HuH-7.5 (cell line): ENCODE measurements at regions not wholly inside any gene's neighbourhood (a gene's known extent, or its start where the extent isn't known, plus 50 kb on each side); places are given as distances from the start of the nearest gene placed in this dataset.
"Not testable (repeated sequence)": the region's sequence is repeated elsewhere in the genome, so short reads cannot be mapped to it uniquely, and the experiment has no call there.

ENCODE experiments used
- DNase-seq: peaks from one replicate; pipeline ENCODE4 v3.0.0; 2011; ENCODE audit warnings: low spot score

DNA sequence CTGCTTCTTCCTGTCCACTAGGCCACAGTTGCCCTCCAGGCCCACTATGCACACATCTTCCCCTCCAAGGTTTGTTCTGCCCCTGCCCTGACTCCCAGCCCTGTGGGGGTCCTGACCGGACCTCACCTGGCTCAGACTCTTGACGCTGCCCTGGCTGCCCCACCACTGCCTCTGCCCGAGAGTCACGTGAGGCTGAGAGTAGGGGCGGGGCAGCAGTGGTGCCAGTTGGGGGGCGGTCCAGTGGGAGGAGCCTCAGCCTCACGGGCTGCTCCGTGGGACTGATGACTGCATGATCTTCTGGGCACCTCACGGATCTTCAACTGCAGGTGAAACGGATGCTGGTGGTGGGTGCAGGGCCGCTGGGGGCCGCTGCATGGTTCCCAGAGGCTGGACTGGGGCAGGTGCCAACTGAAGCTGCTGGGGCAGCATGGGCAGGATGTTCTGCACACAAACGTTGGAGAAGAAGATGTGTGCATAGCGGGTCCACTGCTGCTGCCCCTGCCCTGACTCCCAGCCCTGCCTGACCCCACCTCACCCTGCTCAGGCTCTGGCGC, 77.6 kb downstream of the HHIPL2 start:
- DNase-seq: not testable (repeated sequence)

DNA sequence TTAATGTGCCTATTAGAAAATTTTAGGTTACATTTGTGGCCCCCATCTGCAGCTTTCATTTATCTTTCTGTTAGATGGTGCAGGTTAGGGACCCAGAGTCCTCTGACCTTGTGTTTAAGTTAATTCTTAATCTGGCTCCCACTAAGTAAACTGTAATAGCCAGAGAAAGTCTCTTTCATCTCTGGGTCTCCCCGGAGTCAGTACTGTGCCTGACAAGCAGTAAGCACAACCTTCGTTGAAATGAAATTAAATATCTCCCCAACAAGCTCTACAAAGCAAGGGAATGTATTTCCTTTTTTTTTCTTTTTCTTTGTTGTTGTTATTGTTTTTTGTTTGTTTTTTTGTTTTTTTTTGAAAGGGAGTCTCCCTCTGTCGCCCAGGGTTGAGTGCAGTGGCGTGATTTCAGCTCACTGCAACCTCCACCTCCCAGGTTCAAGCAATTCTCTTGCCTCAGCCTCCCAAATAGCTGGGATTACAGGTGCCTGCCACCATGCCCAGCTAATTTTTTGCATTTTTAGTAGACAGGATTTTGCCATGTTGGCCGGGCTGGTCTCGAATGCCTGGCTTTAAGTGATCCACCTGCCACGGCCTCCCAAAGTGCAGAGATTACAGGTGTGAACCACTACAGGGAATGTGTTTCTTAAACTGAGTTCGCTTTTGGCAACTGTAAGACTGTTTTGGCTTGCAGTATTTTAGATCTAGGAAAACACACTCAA, 81.6 kb downstream of the HHIPL2 start:
- DNase-seq: peak; percentile 71

DNA sequence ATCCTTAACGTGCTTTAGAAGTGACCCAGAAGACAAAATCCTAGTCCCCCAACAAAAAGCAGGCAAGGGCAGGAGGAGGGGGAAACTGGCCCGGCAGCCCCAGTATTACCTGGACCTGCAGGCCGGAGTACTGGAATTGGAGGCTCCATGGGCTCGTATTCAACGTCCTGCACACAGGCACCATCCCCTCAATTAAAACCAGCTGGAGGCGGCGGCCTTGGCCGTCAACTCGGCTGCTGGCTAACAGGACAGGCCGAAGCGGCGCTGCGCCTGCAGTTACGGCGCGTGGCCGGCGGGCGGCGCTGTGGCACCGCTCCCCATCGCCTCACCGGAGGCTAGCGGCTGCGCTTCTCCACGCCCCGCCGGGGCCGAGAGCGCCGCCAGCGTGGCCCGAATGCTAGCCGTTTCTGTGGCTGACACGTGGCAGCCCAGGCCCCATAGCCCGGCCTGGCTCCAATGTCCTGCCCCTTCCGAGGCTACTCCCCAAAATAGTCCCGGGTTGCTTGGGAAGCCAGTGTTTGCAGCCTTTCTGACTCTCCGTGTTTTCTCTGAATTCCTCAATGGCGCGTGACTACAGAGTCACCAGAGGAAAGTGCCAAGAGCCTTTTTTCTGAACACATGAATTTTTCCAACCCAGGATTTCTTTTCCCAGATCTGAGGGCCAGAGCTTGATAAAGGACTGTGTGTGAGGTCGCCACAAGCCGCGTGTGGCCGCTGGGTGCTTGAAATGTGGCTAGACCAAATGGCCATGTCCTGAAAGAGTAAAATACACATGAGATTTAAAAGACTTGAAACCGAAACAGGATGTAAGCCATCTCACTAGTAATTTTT, 82.5 kb downstream of the HHIPL2 start:
- peak; percentile 91 for DNase-seq

DNA sequence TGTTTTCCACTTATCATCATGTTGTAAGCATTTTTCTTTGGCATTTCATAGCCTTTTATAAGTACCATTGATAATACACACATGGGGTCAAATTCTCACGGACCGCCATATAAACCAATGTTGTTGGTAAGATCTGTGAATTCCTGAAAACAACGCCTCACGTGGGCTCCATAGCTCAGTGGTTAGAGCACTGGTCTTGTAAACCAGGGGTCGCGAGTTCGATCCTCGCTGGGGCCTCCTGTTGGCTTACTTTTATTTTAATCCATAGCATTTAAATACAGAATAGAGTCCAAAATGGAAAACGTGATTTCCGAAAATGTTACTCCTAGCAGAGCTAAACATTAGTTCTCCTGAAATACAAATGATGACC, 83.1 kb downstream of the HHIPL2 start:
- DNase-seq: peak; percentile 40

DNA sequence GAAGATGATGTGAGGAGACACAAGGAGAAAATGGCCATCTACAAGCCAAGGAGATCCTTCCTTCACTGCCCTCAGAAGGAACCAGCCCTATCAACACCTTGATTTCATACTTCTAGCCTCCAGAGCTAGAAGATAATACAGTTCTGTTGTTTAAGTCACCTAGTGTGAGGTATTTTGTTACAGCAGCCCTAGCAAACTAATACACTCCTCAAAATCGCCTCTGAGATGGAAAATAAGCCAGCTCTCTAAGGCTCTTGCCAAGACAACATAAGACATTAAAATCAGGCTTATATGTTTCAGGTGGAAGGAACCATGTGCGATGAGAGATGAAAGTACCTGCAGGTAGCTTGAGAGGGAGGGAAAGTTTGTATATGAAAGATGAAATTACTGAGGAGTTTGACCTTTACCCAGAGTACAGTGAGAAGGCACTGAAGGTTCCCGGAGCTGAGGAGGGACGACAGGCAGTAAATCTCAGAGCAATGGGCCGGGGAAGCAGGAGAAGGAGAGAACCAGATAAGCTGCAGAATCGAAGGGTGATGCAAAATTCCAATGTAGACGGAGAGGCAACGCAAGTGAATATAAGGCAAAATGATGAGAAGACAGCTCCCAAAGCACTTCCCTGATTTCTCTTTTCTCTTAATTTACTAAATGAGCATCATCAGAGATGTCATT, 84.7 kb downstream of the HHIPL2 start:
- DNase-seq: no peak

DNA sequence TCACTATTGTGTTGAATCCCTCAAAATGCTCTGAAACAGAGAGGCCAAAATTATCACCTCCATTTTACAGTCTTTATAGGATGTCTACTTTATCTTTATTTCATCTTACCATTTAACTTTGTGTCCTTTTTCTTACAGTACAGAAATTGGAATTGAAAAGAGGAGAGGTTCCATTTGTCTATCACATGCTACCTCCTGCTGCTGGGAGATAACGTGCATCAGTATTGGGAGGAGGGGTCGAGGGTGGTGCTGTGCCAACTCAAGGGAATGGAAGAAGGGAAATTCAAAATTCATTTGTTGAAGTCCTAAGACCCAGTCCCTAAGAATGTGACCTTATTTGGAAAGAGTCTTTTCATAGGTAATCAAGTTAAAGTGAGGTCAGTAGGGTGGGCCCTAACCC, 85.3 kb downstream of the HHIPL2 start:
- no peak for DNase-seq

DNA sequence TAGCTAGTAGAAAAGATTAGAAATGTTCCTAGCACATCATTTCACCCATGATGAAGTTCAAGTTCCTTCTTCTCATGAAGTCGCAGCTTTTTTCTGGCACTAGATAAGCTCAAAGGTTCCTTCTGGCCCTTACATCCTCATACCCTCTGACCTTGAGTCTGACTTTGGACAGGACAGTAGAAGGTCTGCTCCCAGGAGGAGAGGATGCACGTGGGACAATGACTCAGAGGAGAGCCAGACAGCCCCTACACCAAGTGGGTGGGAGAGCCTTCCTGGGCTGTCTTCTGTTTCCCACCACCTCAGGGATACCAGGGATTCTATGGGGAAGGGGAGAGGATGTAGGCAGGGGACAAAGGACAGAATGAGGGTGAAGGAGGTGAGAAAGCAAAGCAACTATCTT, 86.0 kb downstream of the HHIPL2 start:
- no peak for DNase-seq

DNA sequence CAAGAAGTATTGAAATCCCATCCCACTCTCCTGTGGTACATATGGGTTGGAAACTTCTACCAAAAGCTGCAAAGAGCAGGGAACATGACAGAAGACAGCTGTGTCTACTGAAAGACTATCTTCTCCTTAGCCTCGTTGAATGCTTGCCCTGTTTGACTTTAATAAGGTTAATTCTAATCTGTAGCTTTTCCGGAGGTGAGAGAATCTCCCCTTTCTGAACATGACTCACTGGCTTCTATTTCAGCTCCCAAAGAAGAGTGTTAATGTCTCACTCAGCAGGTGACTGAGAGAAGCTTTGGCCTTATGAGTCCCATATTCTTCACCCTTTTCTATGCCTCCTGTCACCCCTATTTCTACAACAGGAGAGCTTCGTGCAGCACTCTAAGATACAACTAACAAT, 88.3 kb downstream of the HHIPL2 start:
- no peak for DNase-seq

GRCh38 chr1:222457513-222457912, 90.4 kb downstream of the HHIPL2 start:
- no peak for DNase-seq

DNA sequence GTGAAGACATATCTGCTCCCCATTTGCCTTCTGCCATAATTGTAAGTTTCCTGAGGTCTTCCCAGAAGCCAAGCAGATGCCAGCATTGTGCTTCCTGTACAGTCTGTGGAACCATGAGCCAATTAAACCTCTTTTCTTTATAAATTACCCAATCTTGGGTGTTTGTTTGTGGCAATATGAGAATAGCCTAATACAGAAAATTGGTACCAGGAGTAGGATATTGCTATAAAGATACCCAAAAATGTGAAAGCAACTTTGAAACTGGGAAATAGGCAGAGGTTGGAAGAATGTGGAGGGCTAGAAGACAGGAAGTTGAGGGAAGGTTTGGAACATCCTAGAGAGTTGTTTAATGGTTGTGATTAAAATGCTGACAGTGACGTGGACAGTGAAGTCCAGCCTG, 90.8 kb downstream of the HHIPL2 start:
- no peak for DNase-seq

- peak; percentile 47 for DNase-seq
These were observed 92.6 kb downstream of the HHIPL2 start for GRCh38 chr1:222455188-222455879.

GRCh38 chr1:222454782-222455181, 93.1 kb downstream of the HHIPL2 start:
- DNase-seq: no peak

GRCh38 chr1:222454186-222454585, 93.7 kb downstream of the HHIPL2 start:
- DNase-seq: no peak

- DNase-seq: no peak
These were observed 95.9 kb downstream of the HHIPL2 start for GRCh38 chr1:222452031-222452430.

- DNase-seq: no peak
These were observed 104.3 kb downstream of the HHIPL2 start for GRCh38 chr1:222443566-222443965.

DNA sequence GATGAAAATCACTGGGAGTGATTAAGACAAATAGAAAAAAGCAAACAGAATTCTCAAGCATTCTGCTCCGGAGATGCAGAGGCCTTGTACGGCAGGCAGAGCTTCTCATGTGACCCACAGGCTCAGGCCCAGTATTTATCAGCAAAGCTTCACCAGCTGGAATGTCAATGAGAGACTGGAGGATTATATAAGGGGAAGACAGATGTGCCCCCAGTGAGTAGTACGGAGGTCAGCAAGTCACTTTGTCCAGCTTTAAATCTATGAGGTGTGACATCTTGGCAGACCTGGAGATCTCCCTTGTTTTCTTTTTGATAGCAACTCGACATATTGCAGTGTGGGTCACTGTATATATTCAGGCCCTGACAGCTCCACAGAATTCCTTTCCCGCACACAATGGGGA, 106.8 kb downstream of the HHIPL2 start:
- no peak for DNase-seq

DNA sequence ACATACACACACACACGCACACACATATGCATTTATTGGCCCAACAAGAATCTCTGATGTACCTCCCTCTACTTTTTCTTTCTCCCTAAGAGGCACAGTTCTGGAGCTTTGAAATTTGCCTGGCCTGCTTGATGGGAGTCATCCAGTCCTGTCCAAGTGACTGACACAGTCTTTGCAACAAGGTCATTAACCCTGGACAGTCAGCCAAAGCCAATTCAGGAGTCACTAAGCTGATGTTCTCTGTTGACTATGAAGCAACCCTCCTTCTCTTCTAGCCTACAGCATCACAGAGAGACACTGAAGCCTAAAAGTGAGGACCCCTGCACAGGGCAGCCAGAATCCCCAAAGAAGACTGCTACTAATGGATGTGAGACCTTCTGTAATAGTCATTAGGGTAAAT, 123.1 kb downstream of the HHIPL2 start:
- no peak for DNase-seq

GRCh38 chr1:222421380-222421779, 126.5 kb downstream of the HHIPL2 start:
- DNase-seq: no peak

- no peak for DNase-seq
These were observed 127.3 kb downstream of the HHIPL2 start for GRCh38 chr1:222420633-222421032.

DNA sequence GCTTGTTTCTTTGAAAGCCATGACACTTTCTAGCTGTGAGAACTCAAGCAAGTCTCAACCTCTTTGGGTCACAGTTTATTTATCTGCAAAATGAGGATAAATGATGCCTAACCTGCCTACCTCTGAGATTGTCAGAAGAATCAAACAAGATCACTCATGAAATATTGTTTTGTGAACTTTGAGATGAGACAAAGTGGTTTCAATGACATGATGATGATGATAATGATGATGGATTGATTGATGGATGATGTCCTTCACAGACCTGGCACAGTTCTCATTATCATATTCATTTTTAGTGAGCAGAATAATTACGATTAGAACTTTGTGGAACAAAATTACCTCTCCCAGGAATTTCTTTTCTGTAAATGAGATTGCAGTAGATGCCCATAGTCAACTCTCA, 129.2 kb downstream of the HHIPL2 start:
- no peak for DNase-seq

- no peak for DNase-seq
These were observed 130.6 kb downstream of the HHIPL2 start for GRCh38 chr1:222417264-222417663.
